ENCODE measurements at regions not wholly inside any gene's neighbourhood (a gene's known extent, or its start where the extent isn't known, plus 50 kb on each side); places are given as distances from the start of the nearest gene placed in this dataset.
A peak's percentile ranks its signal among the peaks of the same experiment; 100 is the strongest.

DNA sequence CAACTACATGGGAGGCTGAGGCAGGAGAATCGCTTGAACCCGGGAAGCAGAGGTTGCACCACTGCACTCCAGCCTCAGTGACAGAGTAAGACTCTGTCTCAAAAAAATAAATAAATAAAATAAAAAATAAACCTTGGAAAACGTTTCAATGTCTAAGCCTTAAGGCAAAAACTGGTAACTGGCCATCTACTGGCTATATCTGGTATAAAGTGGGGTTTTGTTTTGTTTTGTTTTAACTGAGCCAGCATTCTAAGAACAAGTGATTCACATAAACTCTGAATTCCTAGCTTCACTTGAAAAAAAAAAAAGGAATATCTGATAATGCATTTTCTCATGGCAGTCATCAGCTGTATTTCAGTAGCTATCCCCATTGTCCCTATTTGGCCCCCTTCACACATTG is 126.1 kb upstream of the EFNA5 start:
- no peak for TF ChIP-seq EZH2 (IDR thresholded peaks at IDR 0.05; ENCODE audit: low read depth)
- TF ChIP-seq, protein P1, sequence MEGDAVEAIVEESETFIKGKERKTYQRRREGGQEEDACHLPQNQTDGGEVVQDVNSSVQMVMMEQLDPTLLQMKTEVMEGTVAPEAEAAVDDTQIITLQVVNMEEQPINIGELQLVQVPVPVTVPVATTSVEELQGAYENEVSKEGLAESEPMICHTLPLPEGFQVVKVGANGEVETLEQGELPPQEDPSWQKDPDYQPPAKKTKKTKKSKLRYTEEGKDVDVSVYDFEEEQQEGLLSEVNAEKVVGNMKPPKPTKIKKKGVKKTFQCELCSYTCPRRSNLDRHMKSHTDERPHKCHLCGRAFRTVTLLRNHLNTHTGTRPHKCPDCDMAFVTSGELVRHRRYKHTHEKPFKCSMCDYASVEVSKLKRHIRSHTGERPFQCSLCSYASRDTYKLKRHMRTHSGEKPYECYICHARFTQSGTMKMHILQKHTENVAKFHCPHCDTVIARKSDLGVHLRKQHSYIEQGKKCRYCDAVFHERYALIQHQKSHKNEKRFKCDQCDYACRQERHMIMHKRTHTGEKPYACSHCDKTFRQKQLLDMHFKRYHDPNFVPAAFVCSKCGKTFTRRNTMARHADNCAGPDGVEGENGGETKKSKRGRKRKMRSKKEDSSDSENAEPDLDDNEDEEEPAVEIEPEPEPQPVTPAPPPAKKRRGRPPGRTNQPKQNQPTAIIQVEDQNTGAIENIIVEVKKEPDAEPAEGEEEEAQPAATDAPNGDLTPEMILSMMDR (conservative IDR thresholded peaks at IDR 0.05): peak; percentile 37

Data from PC-9 (cell line).